Cardiac muscle cell (in vitro differentiated cells and primary cell): ENCODE measurements at regions not wholly inside any gene's neighbourhood (a gene's known extent, or its start where the extent isn't known, plus 50 kb on each side); places are given as distances from the start of the nearest gene placed in this dataset.

Experiments
- DNase-seq, 2 donors: peaks; one replicate each; pipeline versions ENCODE4 v3.0.0 to v3.0.0-alpha.2; 2010 to 2017; ENCODE audit warnings: low read depth in 1 of 2, low spot score in 1 of 2
- H3K27ac ChIP-seq: fragments of 200-600 bp; sonication (generic); 2 replicates; pipeline ENCODE4 v1.5.1; 2016
- H3K27me3 ChIP-seq: fragments of 200-600 bp; sonication (generic); 2 replicates; pipeline ENCODE4 v1.6.0; 2016; ENCODE audit warnings: control low read depth
- H3K36me3 ChIP-seq: fragments of 200-600 bp; sonication (generic); 2 replicates; pipeline ENCODE4 v1.5.1; 2016; ENCODE audit warnings: control low read depth
- H3K4me1 ChIP-seq: fragments of 200-600 bp; sonication (generic); 2 replicates; pipeline ENCODE4 v1.8.1; 2017; ENCODE audit warnings: low read depth, mild to moderate bottlenecking, mixed run types
- H3K4me3 ChIP-seq: fragments of 200-600 bp; sonication (generic); 2 replicates; pipeline ENCODE4 v1.5.1; 2016; ENCODE audit warnings: mild to moderate bottlenecking
- H3K9me3 ChIP-seq: fragments of 200-600 bp; sonication (generic); 2 replicates; pipeline ENCODE4 v1.5.1; 2017; ENCODE audit warnings: low read depth, mild to moderate bottlenecking, control low read depth
- TF ChIP-seq, protein P1 (sequence below): IDR thresholded peaks from 2 replicates; pipeline ENCODE4 v1.5.1; 2012; ENCODE audit warnings: low read depth, mild to moderate bottlenecking, low read length

DNA sequence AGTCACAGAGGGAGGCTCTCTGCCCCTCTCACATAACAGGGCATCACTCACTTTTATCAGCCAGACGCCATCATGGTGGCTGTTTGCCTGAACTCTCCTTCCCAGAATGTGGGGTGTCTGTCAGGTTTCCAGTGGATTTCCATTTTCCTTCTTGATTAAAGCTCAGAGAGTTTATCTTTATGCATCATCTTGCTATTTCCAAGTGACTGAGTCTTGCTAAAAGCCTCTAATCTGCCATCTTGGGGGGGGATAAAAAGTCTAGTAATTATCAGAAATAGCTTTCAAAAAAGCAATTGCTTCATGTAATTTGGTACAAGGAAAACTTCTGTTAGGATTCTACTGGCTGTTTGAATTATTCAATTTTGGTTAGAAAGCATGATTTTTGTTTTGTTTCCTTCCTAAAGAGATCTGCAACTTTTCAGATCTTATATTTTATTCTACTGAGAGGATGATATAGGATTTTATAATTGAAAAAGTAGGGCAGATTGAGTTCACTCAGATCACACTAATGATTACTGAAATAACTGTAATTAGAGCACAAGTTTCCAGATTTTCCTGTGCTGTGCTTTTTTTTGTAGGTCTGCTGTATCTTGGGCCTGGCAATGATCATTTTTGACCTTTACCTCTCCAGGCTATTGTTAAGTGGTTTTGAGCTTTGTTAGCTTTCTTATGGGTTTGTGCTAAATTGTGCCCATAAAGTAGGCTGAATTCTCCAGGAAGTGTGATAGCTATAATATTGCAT lies 661.5 kb downstream of the TLE4 start:
- no peaks in the 10 kb centered on the region for H3K4me1 ChIP-seq
- H3K27ac ChIP-seq = no peak overlapping the region
- H3K36me3 ChIP-seq = no peaks in the 10 kb centered on the region
- DNase-seq = no peak
- TF ChIP-seq, protein P1, sequence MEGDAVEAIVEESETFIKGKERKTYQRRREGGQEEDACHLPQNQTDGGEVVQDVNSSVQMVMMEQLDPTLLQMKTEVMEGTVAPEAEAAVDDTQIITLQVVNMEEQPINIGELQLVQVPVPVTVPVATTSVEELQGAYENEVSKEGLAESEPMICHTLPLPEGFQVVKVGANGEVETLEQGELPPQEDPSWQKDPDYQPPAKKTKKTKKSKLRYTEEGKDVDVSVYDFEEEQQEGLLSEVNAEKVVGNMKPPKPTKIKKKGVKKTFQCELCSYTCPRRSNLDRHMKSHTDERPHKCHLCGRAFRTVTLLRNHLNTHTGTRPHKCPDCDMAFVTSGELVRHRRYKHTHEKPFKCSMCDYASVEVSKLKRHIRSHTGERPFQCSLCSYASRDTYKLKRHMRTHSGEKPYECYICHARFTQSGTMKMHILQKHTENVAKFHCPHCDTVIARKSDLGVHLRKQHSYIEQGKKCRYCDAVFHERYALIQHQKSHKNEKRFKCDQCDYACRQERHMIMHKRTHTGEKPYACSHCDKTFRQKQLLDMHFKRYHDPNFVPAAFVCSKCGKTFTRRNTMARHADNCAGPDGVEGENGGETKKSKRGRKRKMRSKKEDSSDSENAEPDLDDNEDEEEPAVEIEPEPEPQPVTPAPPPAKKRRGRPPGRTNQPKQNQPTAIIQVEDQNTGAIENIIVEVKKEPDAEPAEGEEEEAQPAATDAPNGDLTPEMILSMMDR = no peak
- H3K4me3 ChIP-seq = no peak overlapping the region
- H3K27me3 ChIP-seq = no peaks in the 10 kb centered on the region
- H3K9me3 ChIP-seq = no peaks in the 10 kb centered on the region

DNA sequence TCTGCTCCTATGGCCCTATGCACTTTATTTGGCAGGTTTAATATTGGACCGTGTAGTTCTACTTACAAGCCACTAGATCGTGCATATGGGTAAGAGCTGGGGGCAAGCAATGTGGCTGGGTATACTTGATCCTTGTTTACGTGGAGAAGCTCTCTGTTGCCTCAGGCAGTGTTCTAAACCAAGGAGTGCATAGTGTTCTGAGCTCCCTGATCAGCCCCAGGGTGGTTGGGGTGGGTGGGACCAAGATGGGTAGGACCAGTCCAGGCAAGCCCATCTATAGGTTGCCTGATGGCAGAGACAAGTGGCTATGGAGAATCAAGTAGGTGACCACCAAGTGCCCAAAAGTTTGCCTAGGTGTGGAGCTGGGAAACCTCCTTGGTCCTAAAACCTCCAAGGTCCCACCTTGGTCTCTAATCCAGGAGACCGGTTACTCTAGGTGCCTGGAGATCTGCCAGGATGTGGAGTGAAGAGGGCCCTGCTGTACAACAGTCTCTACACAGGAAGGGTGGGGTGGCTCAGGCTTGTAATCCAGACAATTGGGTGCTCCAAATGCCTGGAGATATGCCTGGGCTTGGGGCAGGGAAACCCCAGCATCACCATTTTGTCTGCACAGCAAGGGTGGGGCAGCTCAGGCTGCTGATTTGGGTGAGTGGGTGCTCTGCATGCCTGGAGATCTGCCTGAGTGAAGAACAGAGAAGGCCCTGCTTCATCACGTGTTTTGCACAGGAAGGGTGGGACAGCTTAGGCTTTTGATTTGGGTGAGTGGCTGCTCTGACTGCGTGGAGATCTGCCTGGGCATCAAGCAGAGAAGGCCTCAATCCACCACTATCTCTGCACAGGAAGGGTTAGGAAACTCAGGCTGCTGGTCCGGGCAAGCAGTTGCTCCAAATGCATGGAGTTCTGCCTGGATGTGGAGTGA lies 659.8 kb downstream of the TLE4 start:
- Histone ChIP-seq H3K27me3 (no peaks in the 10 kb centered on the region), H3K36me3 (no peaks in the 10 kb centered on the region)

DNA sequence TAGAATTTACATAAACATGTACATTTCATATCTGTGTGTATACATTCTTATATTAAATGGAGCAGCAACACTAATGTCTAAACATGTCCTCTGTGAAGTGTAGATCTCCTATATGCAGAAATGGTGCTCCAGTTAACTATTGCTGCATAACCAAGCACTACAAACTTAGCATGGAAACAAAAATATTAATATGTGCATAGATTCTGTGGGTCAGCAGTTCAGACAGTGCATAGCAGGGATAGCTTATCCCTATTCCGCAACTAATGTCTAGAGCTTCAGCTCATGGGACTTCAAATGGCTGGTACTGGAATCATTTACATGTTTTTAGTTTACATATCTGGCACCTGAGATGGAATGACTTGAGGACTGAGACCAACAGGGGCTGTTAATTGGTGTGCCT lies 652.1 kb downstream of the TLE4 start:
- Histone ChIP-seq H3K27ac (no peak overlapping the region), H3K9me3 (no peaks in the 10 kb centered on the region), H3K4me1 (no peaks in the 10 kb centered on the region), H3K4me3 (no peak overlapping the region), H3K36me3 (no peaks in the 10 kb centered on the region), H3K27me3 (no peaks in the 10 kb centered on the region)
- TF ChIP-seq, protein P1 = no peak
- no peak for DNase-seq

More for the DNA sequence above, 659.8 kb downstream of the TLE4 start:
- Histone ChIP-seq H3K4me1 (no peaks in the 10 kb centered on the region), H3K27ac (no peak overlapping the region), H3K9me3 (no peaks in the 10 kb centered on the region), H3K4me3 (no peak overlapping the region)
- TF ChIP-seq, protein P1 = no peak
- DNase-seq = no peak

DNA sequence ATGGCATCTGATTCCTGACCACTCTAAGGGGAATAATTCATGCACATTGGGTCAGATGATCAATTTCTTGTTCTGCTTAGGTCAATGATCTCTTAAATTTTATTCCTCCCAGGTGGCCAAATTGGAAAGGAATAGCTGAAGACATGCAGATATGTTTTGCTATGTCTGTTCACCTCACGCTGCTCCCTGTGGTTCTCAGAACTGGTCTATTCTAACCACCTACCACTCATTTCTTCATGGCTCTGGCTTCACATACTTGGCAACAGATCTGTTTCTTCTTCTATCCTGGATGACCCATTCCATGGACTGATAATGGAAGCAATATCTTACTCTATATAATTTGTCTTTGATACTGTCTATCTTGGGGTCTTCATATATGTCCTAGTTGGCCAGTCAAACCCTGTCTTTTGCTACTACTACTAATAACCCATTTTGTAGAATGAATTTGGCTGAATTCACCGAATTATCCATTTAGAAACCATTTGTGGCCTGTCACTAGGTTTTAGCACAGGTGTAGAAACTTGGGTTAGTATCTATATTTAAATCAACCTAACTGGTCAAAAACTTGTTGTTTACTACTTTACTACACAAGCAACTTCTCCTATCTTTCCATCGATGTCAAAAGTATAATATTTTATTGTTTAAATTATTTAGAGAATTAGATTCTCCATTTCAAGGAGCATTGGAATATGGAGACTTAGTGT lies 650.9 kb downstream of the TLE4 start:
- H3K36me3 ChIP-seq = no peaks in the 10 kb centered on the region
- H3K4me1 ChIP-seq = no peaks in the 10 kb centered on the region
- no peak overlapping the region for H3K27ac ChIP-seq
- H3K9me3 ChIP-seq = no peaks in the 10 kb centered on the region
- TF ChIP-seq, protein P1 = no peak
- H3K27me3 ChIP-seq = no peaks in the 10 kb centered on the region
- DNase-seq = no peak
- no peak overlapping the region for H3K4me3 ChIP-seq

DNA sequence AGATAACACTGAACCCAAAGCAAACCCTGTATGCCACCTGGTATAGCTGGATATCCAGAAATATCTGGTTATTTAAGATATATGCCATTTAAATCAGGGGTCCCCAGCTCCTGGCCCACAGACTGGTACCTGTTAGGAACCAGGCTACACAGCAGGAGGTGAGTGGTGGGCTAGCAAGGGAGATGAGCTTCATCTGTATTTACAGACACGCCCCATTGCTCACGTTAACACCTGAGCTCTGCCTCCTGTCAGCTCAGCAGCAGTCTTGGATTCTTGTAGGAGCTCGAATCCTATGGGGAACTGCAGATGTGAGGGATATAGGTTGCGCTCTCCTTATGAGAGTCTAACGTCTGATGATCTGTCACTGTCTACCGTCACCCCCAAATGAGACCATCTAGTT lies 646.6 kb downstream of the TLE4 start:
- TF ChIP-seq, protein P1 = no peak
- Histone ChIP-seq H3K27me3 (no peaks in the 10 kb centered on the region), H3K4me3 (no peak overlapping the region), H3K4me1 (no peaks in the 10 kb centered on the region), H3K9me3 (no peaks in the 10 kb centered on the region), H3K27ac (no peak overlapping the region), H3K36me3 (no peaks in the 10 kb centered on the region)
- DNase-seq = no peak
